ENCODE measurements at regions not wholly inside any gene's neighbourhood (a gene's known extent, or its start where the extent isn't known, plus 50 kb on each side); places are given as distances from the start of the nearest gene placed in this dataset.

DNA sequence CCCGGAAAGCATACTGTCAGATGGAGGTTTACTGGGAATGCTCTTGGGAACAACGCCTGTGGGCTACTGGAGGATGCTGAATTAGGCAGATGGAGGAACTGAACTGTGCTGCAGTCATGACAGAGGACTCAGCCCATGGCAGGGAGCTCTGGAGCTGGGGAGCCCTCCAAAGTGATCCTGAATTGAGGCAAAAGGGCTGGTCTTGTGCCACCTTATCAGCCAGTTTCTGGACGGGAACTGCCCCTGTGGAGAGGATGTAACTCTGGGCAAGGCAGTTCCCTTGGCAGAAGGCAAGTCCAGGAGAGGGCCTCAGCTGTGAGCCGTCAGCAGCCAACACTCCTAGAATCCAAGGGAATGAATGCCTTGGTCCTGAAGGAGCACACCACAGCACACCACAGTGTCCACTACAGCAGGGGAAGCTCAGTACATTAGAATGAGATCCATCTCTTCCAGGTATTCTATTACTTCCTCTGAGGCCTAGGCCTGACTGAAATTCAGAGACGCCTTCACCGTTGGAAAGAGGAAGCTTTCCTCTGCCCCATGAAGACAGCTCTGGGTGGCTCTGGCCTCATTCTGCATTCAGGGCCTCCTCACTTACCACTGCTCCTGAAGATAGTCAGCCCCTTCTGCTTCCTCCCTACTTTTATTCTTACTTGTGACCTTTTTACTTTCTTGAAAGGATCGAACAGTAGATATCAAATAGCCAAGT, 139.6 kb upstream of the GPR26 start:
- no peak for DNase-seq (ENCODE audit: low read depth)

- DNase-seq (ENCODE audit: low read depth) = no peak
Measured at GRCh38 chr10:123527151-123527550, 139.0 kb upstream of the GPR26 start.

DNA sequence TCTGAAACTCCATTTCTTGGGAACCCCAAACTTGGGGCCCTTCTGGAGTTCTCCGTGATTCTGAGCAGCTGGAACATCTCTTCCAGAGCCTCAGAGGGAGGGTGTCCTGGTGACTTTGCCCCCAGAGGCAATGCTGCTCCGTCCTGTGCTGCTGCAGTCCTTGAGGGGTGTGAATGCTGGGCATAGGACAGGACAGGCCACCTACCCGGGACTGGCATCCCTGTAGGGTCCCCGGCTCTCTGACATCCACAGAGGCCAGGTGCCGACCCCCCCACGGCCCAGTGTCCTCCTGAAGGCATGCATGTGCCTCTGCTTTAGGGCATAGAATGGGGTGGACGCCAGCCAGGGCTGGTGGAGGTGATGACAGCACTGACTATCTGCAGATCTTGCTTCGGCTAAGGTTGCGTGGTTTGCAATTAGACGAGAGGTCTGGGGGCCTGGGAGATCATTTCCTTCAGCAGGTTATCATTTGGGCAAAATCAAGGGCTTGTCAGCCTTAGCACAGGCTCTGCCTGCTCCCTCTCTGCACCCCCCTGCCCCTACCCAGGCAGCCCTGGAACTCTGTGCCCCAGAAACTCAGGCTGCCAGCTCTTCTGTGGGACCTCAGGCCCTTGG, 136.9 kb upstream of the GPR26 start:
- no peak for DNase-seq (ENCODE audit: low read depth)

DNA sequence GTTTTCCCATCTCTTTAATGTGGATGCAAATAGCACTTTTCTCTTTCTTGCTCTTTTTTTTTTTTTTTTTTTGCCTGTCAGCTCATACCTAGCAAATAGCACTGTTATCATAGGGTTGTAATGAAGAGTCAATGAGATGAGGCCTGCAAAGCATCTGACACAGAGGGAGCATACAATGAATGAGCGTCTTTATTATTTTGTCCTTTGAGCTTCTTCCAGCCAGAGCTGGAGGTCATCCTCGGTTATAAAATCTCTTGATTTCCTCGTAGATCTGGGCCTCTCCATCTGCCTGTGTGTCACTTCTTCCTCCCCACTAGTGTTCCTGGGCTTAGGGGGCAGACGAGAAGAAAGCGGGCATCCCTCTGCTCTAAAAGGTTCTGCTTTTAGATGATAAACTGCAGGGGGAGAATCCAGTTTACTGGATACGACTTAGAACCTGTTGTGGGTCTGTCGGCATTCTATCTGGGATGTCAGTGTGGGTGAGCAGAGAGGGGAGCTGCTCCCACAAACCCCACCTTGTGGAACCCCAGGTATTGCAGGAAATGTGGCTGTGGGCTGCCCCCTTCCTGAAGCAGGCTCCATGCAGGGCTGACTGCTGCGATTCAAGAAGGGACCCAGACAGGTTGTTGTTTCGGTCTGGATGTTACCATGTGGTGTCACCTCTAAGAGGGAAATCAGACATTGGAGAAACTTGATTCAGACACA, 135.8 kb upstream of the GPR26 start:
- no peak for DNase-seq (ENCODE audit: low read depth)

DNA sequence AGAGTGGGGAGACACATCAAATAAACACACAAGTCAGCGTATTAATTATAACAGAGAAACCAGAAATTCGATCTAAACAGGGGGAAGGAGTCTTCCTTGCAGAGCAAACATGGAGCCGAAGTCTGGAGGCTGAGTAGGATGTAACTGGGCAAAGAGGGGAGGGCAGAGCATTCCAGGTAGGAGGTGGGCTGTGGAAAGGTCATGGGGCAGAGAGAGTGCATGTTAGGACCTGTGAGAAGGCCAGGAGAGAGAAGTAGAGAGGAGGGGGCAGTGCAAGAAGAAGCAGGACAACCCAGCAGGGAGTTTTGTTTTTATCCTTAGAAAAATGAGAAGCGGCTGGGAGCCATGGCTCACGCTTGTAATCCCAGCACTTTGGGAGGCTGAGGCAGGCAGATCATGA, 130.8 kb upstream of the GPR26 start:
- no peak for DNase-seq (ENCODE audit: low read depth)

- DNase-seq (ENCODE audit: low read depth) = no peak
Measured at GRCh38 chr10:123536176-123536845, 129.8 kb upstream of the GPR26 start.

DNA sequence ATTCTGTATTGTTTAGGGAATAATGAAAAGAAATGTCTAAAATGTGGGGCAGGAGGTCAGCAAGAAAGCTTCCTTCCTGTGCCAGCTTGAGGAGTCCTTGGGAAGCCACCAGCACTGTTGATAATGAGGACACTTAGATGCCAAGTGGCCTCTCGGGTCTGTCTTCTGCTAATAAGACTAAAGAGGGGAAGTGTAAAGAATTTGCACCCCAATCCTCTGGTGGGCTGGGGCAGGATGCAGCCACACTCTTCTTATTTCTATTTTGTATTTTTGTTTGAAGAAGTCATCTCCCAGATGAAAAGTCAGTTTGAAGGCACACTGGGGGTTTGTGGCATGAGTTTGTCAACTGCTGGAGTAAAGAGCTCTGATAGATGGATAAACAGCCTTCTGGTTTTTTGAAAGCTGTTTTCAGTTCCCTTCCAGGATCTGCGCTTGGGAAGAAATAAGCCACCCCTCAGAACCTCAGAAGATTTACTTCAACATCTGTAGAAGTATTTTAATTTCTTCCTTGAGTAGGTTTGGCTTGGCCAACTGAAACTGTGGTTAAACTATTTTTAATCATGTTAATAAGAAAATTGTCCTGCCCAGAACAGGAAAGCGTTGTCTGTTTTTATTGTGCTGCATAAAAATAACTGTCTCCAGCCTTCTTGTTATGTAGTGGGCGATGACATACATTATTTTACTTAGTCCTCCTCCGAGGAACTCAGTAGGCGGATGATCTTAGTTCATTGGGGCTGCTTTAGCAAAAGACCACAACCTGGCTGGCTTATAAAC, 128.8 kb upstream of the GPR26 start:
- no peak for DNase-seq (ENCODE audit: low read depth)

DNA sequence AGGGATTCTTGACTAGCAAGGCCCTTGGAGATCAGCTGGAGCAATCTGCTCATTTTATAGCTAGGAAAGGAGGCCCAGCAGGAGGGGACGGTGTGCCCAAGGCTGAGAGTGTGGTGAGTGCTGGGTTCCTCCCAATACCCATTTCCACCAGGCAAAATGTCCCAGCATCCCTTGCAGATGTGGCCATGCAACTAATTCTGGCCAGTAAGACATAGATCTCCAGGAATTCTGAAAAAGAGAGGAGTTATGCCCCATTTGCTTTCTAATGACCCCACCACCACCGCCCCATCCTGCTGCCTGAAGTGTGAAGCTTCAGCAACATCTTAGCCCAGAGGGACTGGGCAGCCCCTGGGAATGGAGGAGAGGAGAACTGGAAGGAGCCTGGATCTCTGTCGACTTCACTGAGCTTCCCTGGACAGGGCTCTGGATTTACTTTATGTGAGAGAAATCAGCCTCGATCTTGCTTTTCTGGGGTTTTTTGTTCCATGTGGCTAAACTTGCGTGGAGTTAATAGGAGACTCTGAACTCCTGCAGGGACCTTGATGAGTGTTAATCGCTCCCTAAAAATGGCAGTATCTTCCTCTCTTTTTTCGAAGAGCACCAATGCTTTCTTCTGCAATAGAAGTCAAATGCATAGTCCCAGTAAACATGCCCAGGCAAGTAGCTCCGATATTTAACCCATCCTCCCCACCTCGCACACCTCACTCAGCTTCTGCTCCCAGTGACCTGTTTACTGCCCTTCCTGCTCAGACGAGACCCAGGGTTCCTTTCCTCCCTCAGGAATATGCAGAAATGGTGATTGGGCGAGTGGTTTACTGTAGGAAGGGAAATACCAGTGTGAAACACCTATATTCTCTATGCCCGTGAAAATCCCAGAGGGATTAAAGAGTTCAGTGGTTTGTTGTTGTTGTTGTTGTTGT, 127.5 kb upstream of the GPR26 start:
- DNase-seq (ENCODE audit: low read depth) = no peak

DNA sequence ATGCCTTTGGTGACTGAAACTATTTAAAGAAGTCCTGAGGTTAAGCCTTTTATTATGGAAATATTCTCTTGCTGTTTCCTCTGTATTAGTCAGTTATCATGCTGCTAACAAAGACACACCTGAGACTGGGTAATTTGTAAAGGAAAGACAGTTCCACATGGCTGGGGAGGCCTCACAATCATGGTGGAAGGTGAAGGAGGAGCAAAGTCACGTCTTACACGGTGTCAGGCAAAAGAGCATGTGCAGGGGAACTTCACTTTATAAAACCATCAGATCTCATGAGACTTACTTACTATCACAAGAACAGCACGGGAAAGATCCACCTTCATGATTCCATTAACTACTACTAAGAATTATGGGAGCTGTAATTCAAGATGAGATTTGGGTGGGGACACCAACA, 121.2 kb upstream of the GPR26 start:
- no peak for DNase-seq (ENCODE audit: low read depth)

DNA sequence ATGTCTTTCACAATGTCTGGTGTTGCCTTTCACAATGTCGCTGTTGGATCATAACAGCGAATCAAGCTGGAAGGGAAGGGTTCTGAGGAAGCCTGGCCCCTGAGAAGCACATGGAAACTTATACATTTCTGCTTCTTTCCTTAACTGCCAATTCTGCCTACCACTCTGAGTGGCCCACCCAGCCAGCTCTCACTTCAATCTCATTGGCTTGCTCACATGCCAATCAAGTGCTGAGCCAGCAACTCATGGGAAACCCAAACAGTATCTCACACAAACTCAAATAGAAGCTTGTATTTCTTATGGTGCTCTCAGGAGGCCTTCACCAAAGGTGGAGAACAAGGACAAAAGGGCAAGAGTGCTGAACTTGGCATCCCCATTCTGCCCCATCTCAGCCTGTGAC, 117.4 kb upstream of the GPR26 start:
- DNase-seq (ENCODE audit: low read depth) = no peak

DNA sequence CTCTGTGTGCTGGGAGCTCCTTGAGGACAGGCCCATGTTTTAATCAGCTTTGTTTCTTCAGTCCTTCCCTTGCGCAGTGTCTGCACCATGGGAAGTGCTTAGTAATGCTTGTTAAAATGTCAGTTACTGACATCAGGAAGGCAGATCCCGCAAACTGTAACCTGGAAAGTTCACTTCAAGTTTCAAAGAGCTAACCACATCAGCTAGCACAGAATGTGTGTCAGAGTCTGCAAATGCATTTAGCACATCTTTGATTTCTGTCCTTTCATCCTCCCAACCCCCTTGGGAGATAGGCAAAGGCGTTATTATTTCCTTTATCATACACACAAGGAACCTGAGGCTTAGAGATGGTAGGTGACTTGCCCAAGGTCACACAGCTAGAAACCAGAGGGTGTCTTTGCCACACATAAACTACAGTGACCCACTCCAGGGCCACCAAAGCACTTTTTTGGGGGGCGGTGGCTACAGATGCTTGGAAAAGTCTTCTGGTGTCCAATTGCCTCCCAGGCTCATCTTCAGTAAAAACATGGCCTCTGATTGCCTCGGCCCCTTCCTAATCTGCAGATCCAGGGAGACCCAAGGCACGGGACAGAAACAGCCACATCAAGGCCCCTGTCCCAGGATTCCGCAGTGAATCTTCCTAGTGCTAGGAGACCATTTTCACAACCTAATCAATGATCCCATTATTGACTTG, 116.2 kb upstream of the GPR26 start:
- DNase-seq (ENCODE audit: low read depth) = no peak

DNA sequence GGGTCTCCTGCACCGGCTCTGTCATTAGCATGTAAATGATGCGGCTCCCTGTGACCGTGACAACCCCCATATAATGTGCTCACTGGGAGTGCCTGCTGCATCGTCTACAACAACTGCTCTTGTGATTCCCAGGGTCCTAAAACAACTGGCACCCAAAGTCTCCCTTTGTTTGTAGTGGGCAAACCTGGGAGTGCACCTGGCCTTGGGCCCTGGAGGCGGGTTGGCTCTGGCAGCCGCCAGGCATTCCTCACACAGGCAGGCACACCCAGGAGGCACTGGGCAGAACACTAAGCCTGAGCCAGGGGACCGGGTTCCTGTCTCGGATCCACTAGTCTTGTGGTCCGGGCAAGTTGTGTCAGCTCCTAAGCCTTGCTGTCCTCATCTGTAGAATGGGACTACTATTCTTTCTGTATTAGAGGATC, 115.5 kb upstream of the GPR26 start:
- no peak for DNase-seq (ENCODE audit: low read depth)

- no peak for DNase-seq (ENCODE audit: low read depth)
Measured at GRCh38 chr10:123551259-123551658, 114.9 kb upstream of the GPR26 start.

DNA sequence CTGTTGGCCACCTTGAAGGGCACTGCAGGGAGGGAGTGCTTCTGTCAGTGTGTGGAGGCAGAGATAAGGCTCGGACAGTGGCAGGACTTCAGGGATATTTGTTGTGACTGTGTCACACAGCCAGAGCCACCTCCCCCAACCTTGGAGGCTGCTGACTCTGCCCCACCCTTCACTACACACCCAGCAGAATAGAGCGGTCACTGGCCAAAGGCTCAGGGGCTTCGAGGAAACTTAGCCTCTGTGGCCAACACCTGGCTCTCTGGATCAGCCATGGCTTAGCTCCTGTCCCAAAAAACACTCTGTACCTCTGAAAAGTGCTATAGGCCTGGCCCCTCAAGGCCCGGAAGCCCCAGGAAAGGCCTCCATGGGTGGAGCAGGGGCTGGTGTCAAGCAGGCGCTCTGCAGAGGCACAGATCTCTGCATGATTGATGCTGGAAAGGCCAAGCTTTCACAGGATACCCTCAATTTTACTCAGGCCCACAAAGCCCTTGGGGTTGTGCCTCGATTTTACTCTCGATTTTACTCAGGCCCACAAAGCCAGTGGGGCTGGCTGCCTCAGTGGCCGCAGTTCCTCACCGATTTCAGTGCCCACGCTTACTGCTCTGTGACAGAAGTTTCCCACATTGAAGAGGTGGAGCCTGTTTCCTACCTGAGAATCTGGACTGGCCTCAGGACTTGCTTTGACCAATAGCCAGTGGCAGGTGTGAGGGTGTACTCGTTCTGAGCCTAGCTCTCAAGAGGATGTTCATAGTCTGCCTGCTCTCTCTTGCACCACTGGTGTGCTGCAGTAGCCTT, 113.2 kb upstream of the GPR26 start:
- no peak for DNase-seq (ENCODE audit: low read depth)

DNA sequence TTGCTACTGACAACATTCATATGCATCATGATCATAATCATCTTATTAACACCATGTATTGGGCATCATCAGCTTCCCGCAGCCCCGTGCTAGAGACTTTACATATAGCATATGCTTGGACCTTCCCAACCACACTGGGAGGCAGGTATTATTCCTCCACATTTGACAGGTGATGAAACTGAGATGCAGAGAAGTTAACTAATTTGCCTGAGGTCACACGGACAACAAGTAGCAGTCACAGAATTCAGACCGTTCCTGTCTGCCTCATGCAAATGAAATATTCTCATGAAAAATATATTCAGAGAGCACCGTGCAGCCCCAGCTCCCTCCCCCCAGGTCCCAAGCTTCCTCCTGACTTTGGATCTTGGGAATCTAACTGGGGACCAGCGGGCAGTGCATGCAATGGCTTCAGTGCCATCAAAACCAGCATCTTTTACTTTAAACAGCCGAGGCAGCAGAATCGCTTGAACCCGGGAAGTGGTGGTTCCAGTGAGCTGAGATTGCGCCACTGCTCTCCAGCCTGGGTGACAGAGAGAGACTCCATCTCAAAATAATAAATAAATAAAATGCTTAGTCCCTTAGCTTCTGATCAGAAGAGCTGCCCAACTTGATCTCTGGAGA, 112.2 kb upstream of the GPR26 start:
- no peak for DNase-seq (ENCODE audit: low read depth)

DNA sequence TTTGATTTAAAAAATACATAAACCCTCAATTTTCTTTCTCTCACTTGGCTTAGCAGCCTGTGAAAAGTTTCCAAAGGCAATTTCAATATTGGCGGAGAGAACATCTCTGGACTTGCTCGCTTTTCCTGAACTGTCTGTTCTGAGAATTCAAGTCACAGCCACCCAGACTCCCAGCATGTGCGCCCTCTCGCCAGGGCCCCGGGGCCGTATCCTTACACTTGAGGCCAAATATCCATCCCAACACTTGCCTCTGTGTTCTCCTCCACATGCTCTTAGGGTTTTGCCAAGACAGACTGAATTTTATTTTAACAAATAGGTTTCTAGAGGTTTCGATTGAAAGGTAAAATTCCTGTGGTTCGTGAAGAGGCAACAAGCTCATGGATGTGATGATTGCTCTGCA, 111.5 kb upstream of the GPR26 start:
- DNase-seq (ENCODE audit: low read depth) = no peak

DNA sequence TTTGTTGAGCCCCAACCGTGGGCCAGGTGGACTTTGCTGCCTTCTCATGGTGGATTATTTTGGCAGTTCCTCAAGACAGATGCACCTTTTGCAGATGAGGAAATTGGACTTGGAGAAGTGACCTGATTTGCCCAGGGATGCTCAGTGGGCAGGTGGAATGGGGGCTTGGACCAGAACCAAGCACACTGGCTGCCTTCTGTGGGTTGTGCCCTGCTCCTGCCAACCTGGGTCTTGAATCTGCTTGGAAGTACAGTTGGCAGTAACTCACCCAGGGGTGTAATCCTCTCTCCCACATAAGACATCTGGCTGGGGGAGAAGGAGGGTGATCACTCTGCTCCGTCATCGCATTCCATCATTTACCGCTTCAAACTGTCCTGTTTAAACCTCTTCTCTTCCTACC, 110.5 kb upstream of the GPR26 start:
- no peak for DNase-seq (ENCODE audit: low read depth)

- no peak for DNase-seq (ENCODE audit: low read depth)
Measured at GRCh38 chr10:123556049-123556448, 110.1 kb upstream of the GPR26 start.

GRCh38 chr10:123556736-123557135, 109.4 kb upstream of the GPR26 start:
- DNase-seq (ENCODE audit: low read depth) = no peak

All from ELR (cell line).